Caco-2 (cell line): ENCODE measurements at regions not wholly inside any gene's neighbourhood (a gene's known extent, or its start where the extent isn't known, plus 50 kb on each side); places are given as distances from the start of the nearest gene placed in this dataset.

Source experiments
- BruUV-seq: library from RNA; stranded (reverse); fragments of 400-500 nt; replicated peaks from 2 replicates; lab custom pipeline; 2021; lab: Mats Ljungman, UMichigan
- CTCF ChIA-PET: fragments of 300-600 bp; sonication (Branson Sonifier 250); formaldehyde crosslinking; loops from one replicate; lab custom pipeline; 2022; ENCODE audit warnings: antibody characterized with exemption; lab: Charles Lee
- POLR2A ChIA-PET: fragments of 300-600 bp; sonication (Branson Sonifier 250); formaldehyde crosslinking; loops from one replicate; lab custom pipeline; 2022; ENCODE audit warnings: antibody characterized with exemption; lab: Charles Lee
- DNase-seq, 2 experiments: peaks; one replicate each; pipeline versions ENCODE4 v3.0.0 to v3.0.0-alpha.2; 2020 to 2022
- H3K27me3 ChIP-seq: replicated peaks from 2 replicates; pipeline ENCODE4 v1.6.0; 2011; ENCODE audit warnings: low read length; ENCODE audit not compliant: control insufficient read depth, insufficient read depth
- H3K36me3 ChIP-seq: 2 replicates; pipeline ENCODE4 v1.5.1; 2011; ENCODE audit warnings: low read length; ENCODE audit not compliant: control insufficient read depth, insufficient read depth
- H3K4me1 ChIP-seq: fragments of 250-450 bp; sonication (Bioruptor Pico); 2 replicates; pipeline ENCODE4 v1.5.1; 2020; ENCODE audit warnings: mild to moderate bottlenecking
- H3K4me3 ChIP-seq: 2 replicates; pipeline ENCODE4 v1.5.1; 2011; ENCODE audit warnings: low read depth, mild to moderate bottlenecking, control low read depth, low read length
- H3K9me3 ChIP-seq: fragments of 250-450 bp; sonication (Bioruptor Pico); 2 replicates; pipeline ENCODE4 v1.5.1; 2020; ENCODE audit warnings: mild to moderate bottlenecking, moderate library complexity
- H3K27ac Mint-ChIP-seq: one replicate; pipeline ENCODE4 v1.8.0; 2022; ENCODE audit warnings: mixed read lengths; ENCODE audit not compliant: unreplicated experiment
- H3K27me3 Mint-ChIP-seq: one replicate; pipeline ENCODE4 v1.8.0; 2022; ENCODE audit warnings: mixed read lengths; ENCODE audit not compliant: insufficient read depth, unreplicated experiment
- H3K36me3 Mint-ChIP-seq: one replicate; pipeline ENCODE4 v1.8.0; 2022; ENCODE audit warnings: mild to moderate bottlenecking, mixed read lengths; ENCODE audit not compliant: insufficient read depth, unreplicated experiment
- H3K4me1 Mint-ChIP-seq: one replicate; pipeline ENCODE4 v1.8.0; 2022; ENCODE audit warnings: low read depth, mixed read lengths; ENCODE audit not compliant: unreplicated experiment
- H3K4me3 Mint-ChIP-seq: one replicate; pipeline ENCODE4 v1.8.0; 2022; ENCODE audit warnings: mild to moderate bottlenecking, moderate library complexity, mixed read lengths; ENCODE audit not compliant: unreplicated experiment
- H3K9me3 Mint-ChIP-seq: one replicate; pipeline ENCODE4 v1.8.0; 2022; ENCODE audit warnings: mixed read lengths; ENCODE audit not compliant: unreplicated experiment
- CTCF ChIP-seq, 2 experiments: fragments of 200-600 bp in 1 of 2; IDR thresholded peaks; 1 replicate in 1 of 2; 2 replicates in 1 of 2; pipeline versions ENCODE4 v1.5.1 to v1.8.0; 2011 to 2022; ENCODE audit warnings: antibody characterized with exemption in 1 of 2, control low read depth in 1 of 2, inconsistent platforms in 1 of 2, low read depth in 1 of 2, low read length in 1 of 2, mild to moderate bottlenecking in 1 of 2, moderate library complexity in 1 of 2; ENCODE audit not compliant: insufficient read depth in 1 of 2, severe bottlenecking in 1 of 2, unreplicated experiment in 1 of 2
- intact Hi-C: fragments of 100-400 bp; cut with micrococcal nuclease; formaldehyde crosslinking; loops from one replicate; pipeline ENCODE4 v1.10.0; 2022; ENCODE audit not compliant: unreplicated experiment

GRCh38 chr2:220531216-220531615, 903.8 kb downstream of the SLC4A3 start:
- DNase-seq, result no peak
- Histone ChIP-seq H3K4me3 (no peak overlapping the region), H3K9me3 (peaks cover 6% of the 10 kb centered on the region; the same call in 1 of the 2 replicates), H3K27me3 (no peaks in the 10 kb centered on the region), H3K36me3 (no peaks in the 10 kb centered on the region), H3K4me1 (no peaks in the 10 kb centered on the region)
- Mint-ChIP-seq H3K36me3 (no peaks in the 10 kb centered on the region), H3K27me3 (no peaks in the 10 kb centered on the region), H3K4me1 (no peaks in the 10 kb centered on the region), H3K9me3 (peaks cover 30% of the 10 kb centered on the region), H3K27ac (no peak overlapping the region), H3K4me3 (no peak overlapping the region)
- TF ChIP-seq CTCF (IDR thresholded peaks at IDR 0.05; ENCODE audit: insufficient read depth in 1 of 2, low read depth in 1 of 2, low read length in 1 of 2, severe bottlenecking in 1 of 2, unreplicated experiment in 1 of 2), result no peak
- intact Hi-C loops, result no loop called here
- no TSS peak for BruUV-seq
- ChIA-PET POLR2A (no interaction called here), CTCF (no interaction called here)

- no peaks in the 10 kb centered on the region for H3K36me3 Mint-ChIP-seq
- POLR2A ChIA-PET, result no interaction called here
Observed at GRCh38 chr2:220533485-220533884, 906.1 kb downstream of the SLC4A3 start.

GRCh38 chr2:220539481-220539880, 912.1 kb downstream of the SLC4A3 start:
- Mint-ChIP-seq H3K9me3 (peaks cover 43% of the 10 kb centered on the region), H3K36me3 (no peaks in the 10 kb centered on the region), H3K27me3 (no peaks in the 10 kb centered on the region), H3K27ac (no peak overlapping the region), H3K4me3 (no peak overlapping the region), H3K4me1 (no peaks in the 10 kb centered on the region)
- Histone ChIP-seq H3K9me3 (0 out of 2 replicates have a peak, but pooled peaks cover 5% of the 10 kb centered on the region), H3K4me3 (no peak overlapping the region), H3K27me3 (no peaks in the 10 kb centered on the region), H3K36me3 (no peaks in the 10 kb centered on the region), H3K4me1 (no peaks in the 10 kb centered on the region)
- CTCF ChIA-PET, result no interaction called here
- intact Hi-C loops, result no loop called here
- no peak for TF ChIP-seq CTCF (IDR thresholded peaks at IDR 0.05; ENCODE audit: insufficient read depth in 1 of 2, low read depth in 1 of 2, low read length in 1 of 2, severe bottlenecking in 1 of 2, unreplicated experiment in 1 of 2)
- BruUV-seq, result no TSS peak
- DNase-seq, result no peak
- POLR2A ChIA-PET, result no interaction called here

More at GRCh38 chr2:220533485-220533884, 906.1 kb downstream of the SLC4A3 start:
- no peaks in the 10 kb centered on the region for H3K27me3 ChIP-seq
- peaks cover 8% of the 10 kb centered on the region; the same call in 1 of the 2 replicates for H3K9me3 ChIP-seq
- Mint-ChIP-seq H3K4me1 (no peaks in the 10 kb centered on the region), H3K9me3 (peaks cover 35% of the 10 kb centered on the region), H3K27ac (no peak overlapping the region), H3K4me3 (no peak overlapping the region), H3K27me3 (no peaks in the 10 kb centered on the region)
- peak; percentile 21 to 53 for TF ChIP-seq CTCF (IDR thresholded peaks at IDR 0.05; ENCODE audit: insufficient read depth in 1 of 2, low read depth in 1 of 2, low read length in 1 of 2, severe bottlenecking in 1 of 2, unreplicated experiment in 1 of 2)
- H3K36me3 ChIP-seq, result no peaks in the 10 kb centered on the region
- DNase-seq, result peak; percentile 48 to 53
- no peak overlapping the region for H3K4me3 ChIP-seq
- H3K4me1 ChIP-seq, result no peaks in the 10 kb centered on the region
- no TSS peak for BruUV-seq
- intact Hi-C loops, result no loop called here
- CTCF ChIA-PET, result no interaction called here
